Glutamatergic neuron (in vitro differentiated cells): ENCODE measurements at regions not wholly inside any gene's neighbourhood (a gene's known extent, or its start where the extent isn't known, plus 50 kb on each side); places are given as distances from the start of the nearest gene placed in this dataset.

Source experiments
- DNase-seq: peaks from one replicate; pipeline ENCODE4 v3.0.0; 2022
- H3K27ac Mint-ChIP-seq: one replicate; pipeline ENCODE4 v1.8.0; 2020; ENCODE audit warnings: mild to moderate bottlenecking, mixed read lengths, inconsistent platforms; ENCODE audit not compliant: unreplicated experiment
- H3K27me3 Mint-ChIP-seq: one replicate; pipeline ENCODE4 v1.8.0; 2020; ENCODE audit warnings: mild to moderate bottlenecking, moderate library complexity, mixed read lengths, inconsistent platforms; ENCODE audit not compliant: unreplicated experiment
- H3K36me3 Mint-ChIP-seq: one replicate; pipeline ENCODE4 v1.8.0; 2020; ENCODE audit warnings: mild to moderate bottlenecking, mixed read lengths, inconsistent platforms; ENCODE audit not compliant: unreplicated experiment
- H3K4me1 Mint-ChIP-seq: one replicate; pipeline ENCODE4 v1.8.0; 2020; ENCODE audit warnings: mild to moderate bottlenecking, low read depth, mixed read lengths, inconsistent platforms; ENCODE audit not compliant: unreplicated experiment
- H3K4me3 Mint-ChIP-seq: one replicate; pipeline ENCODE4 v1.8.0; 2020; ENCODE audit warnings: mild to moderate bottlenecking, mixed read lengths, inconsistent platforms; ENCODE audit not compliant: unreplicated experiment
- H3K9me3 Mint-ChIP-seq: one replicate; pipeline ENCODE4 v1.8.0; 2020; ENCODE audit warnings: mild to moderate bottlenecking, moderate library complexity, mixed read lengths, inconsistent platforms; ENCODE audit not compliant: unreplicated experiment
- CTCF ChIP-seq: fragments of 200-600 bp; sonication (generic); IDR thresholded peaks from one replicate; pipeline ENCODE4 v1.5.0; 2021; ENCODE audit not compliant: partially characterized antibody, unreplicated experiment

- DNase-seq: no peak
- Mint-ChIP-seq H3K4me1 (no peaks in the 10 kb centered on the region), H3K4me3 (no peak overlapping the region), H3K27ac (no peak overlapping the region), H3K27me3 (peaks cover 3% of the 10 kb centered on the region), H3K36me3 (no peaks in the 10 kb centered on the region), H3K9me3 (no peaks in the 10 kb centered on the region)
- TF ChIP-seq CTCF: no peak
These were observed 76.7 kb upstream of the TARDBP start for GRCh38 chr1:10935724-10936123.

- DNase-seq: no peak
- Mint-ChIP-seq H3K4me3 (no peak overlapping the region), H3K36me3 (no peaks in the 10 kb centered on the region), H3K27ac (no peak overlapping the region), H3K27me3 (peaks cover 3% of the 10 kb centered on the region), H3K4me1 (no peaks in the 10 kb centered on the region), H3K9me3 (no peaks in the 10 kb centered on the region)
- TF ChIP-seq CTCF: no peak
These were observed 75.2 kb upstream of the TARDBP start for GRCh38 chr1:10936998-10937901.

GRCh38 chr1:10938741-10939417 is 73.6 kb upstream of the TARDBP start:
- no peak for DNase-seq
- Mint-ChIP-seq H3K27ac (no peak overlapping the region), H3K27me3 (peaks cover 3% of the 10 kb centered on the region), H3K4me1 (no peaks in the 10 kb centered on the region), H3K9me3 (no peaks in the 10 kb centered on the region), H3K36me3 (no peaks in the 10 kb centered on the region), H3K4me3 (no peak overlapping the region)
- no peak for TF ChIP-seq CTCF

- H3K36me3 Mint-ChIP-seq: no peaks in the 10 kb centered on the region
- H3K27me3 Mint-ChIP-seq: peaks cover 4% of the 10 kb centered on the region
- no peaks in the 10 kb centered on the region for H3K9me3 Mint-ChIP-seq
- H3K4me3 Mint-ChIP-seq: no peak overlapping the region
- H3K4me1 Mint-ChIP-seq: no peaks in the 10 kb centered on the region
- H3K27ac Mint-ChIP-seq: no peak overlapping the region
- no peak for TF ChIP-seq CTCF
- no peak for DNase-seq
These were observed 72.6 kb upstream of the TARDBP start for GRCh38 chr1:10939654-10940450.

- TF ChIP-seq CTCF: no peak
- H3K9me3 Mint-ChIP-seq: no peaks in the 10 kb centered on the region
- no peak for DNase-seq
- H3K4me1 Mint-ChIP-seq: peaks cover under 1% of the 10 kb centered on the region
- peaks cover 6% of the 10 kb centered on the region for H3K27me3 Mint-ChIP-seq
- H3K4me3 Mint-ChIP-seq: no peak overlapping the region
- H3K27ac Mint-ChIP-seq: no peak overlapping the region
- no peaks in the 10 kb centered on the region for H3K36me3 Mint-ChIP-seq
These were observed 72.0 kb upstream of the TARDBP start for GRCh38 chr1:10940451-10940804.
